SK-N-MC (cell line): ENCODE measurements at regions not wholly inside any gene's neighbourhood (a gene's known extent, or its start where the extent isn't known, plus 50 kb on each side); places are given as distances from the start of the nearest gene placed in this dataset.

Source experiments
- EZH2 ChIP-seq: fragments of 200-600 bp; sonication (generic); IDR thresholded peaks from one replicate; pipeline ENCODE4 v1.6.1; 2017; ENCODE audit warnings: antibody characterized with exemption
- FOXP2 ChIP-seq: optimal IDR thresholded peaks from 2 replicates; pipeline ENCODE3; 2011; ENCODE audit warnings: mild to moderate bottlenecking, moderate library complexity; ENCODE audit not compliant: insufficient read depth; ENCODE audit errors: extremely low read length, control extremely low read depth
- POLR2AphosphoS5 ChIP-seq: IDR thresholded peaks from 2 replicates; pipeline ENCODE4 v1.6.1; 2012; ENCODE audit warnings: mild to moderate bottlenecking, low read depth, low read length, borderline replicate concordance

DNA sequence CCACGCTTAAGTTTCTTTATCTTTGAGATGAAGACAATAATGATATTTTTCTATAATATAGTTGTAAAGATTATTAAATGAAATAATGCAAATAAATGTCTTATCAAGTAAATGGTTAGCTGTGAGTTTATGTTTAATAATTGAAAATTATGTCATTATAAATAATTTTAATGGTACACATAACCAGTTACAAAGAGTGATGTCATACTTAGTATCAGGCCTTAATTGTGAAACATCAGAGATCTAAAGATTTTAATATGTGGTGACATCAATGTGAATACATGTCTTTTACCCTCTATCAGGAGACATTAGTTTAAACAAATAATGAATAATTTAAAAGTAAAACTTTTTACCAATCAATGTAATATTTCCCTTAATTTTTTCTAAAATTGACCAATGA is 63.8 kb upstream of the P2RY1 start:
- TF ChIP-seq EZH2 (no peak), POLR2AphosphoS5 (no peak), FOXP2 (no peak)
